ENCODE measurements at regions not wholly inside any gene's neighbourhood (a gene's known extent, or its start where the extent isn't known, plus 50 kb on each side); places are given as distances from the start of the nearest gene placed in this dataset.
"Not testable (repeated sequence)": the region's sequence is repeated elsewhere in the genome, so short reads cannot be mapped to it uniquely, and the experiment has no call there.

DNA sequence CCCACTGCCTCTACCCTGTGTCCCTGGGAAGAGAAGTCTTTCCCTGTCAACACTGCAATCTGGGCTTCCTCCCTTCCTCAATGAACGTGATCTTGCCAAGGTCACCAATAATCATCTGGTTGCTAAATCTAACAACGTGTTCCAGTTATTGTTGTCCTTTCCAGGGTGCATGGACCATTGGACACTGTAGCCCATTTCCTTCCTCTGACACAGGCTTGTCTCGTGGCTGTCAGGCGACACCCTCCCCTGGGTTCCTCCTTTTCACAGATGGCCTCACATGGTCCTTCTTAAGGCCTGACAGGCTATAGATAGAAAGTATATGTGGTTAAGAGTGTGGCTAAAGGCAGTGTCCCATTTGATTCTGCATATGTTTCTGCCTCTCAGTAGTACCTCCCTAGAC, 67.7 kb upstream of the STARD13 start:
- peaks cover 41% of the 10 kb centered on the region for H3K27me3 ChIP-seq
- no peak overlapping the region for H3K4me3 ChIP-seq (ENCODE audit: low read depth in 1 of 2, low read length in 1 of 2)
- peaks cover 7 to 17% of the 10 kb centered on the region in 2 experiments for H3K4me1 ChIP-seq (ENCODE audit: control insufficient read depth in 1 of 2, insufficient read depth in 1 of 2, low read depth in 1 of 2, low read length in 1 of 2)
- H3K36me3 ChIP-seq, result no peaks in the 10 kb centered on the region
- H3K9me3 ChIP-seq, result no peaks in the 10 kb centered on the region
- no peak overlapping the region for H3K27ac ChIP-seq
- TF ChIP-seq, protein P1, sequence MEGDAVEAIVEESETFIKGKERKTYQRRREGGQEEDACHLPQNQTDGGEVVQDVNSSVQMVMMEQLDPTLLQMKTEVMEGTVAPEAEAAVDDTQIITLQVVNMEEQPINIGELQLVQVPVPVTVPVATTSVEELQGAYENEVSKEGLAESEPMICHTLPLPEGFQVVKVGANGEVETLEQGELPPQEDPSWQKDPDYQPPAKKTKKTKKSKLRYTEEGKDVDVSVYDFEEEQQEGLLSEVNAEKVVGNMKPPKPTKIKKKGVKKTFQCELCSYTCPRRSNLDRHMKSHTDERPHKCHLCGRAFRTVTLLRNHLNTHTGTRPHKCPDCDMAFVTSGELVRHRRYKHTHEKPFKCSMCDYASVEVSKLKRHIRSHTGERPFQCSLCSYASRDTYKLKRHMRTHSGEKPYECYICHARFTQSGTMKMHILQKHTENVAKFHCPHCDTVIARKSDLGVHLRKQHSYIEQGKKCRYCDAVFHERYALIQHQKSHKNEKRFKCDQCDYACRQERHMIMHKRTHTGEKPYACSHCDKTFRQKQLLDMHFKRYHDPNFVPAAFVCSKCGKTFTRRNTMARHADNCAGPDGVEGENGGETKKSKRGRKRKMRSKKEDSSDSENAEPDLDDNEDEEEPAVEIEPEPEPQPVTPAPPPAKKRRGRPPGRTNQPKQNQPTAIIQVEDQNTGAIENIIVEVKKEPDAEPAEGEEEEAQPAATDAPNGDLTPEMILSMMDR (IDR thresholded peaks at IDR 0.05), result no peak

DNA sequence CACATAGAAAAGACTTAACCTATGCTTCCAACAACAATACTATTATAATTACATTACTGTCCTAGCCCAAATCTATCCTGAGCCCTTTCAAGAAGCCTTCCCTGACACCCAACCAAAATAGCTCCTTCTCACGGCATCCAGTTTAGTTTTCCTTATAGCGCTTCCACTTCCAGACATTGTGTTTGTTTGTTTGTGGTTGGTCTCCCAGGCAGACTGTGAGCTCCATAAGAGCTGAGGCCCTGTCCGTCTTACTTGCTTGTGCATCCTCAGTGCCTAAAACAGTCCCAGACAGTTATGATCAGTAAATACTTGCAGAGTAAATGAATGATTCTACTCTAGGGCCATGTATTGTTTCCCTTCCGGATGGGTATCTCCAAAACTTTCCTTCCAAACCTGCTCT, 68.1 kb upstream of the STARD13 start:
- peaks cover 7 to 17% of the 10 kb centered on the region in 2 experiments for H3K4me1 ChIP-seq (ENCODE audit: control insufficient read depth in 1 of 2, insufficient read depth in 1 of 2, low read depth in 1 of 2, low read length in 1 of 2)
- H3K36me3 ChIP-seq, result no peaks in the 10 kb centered on the region
- H3K27me3 ChIP-seq, result peaks cover 37% of the 10 kb centered on the region
- H3K27ac ChIP-seq, result no peak overlapping the region
- no peaks in the 10 kb centered on the region for H3K9me3 ChIP-seq
- TF ChIP-seq, protein P1 (IDR thresholded peaks at IDR 0.05), result no peak
- H3K4me3 ChIP-seq (ENCODE audit: low read depth in 1 of 2, low read length in 1 of 2), result no peak overlapping the region

DNA sequence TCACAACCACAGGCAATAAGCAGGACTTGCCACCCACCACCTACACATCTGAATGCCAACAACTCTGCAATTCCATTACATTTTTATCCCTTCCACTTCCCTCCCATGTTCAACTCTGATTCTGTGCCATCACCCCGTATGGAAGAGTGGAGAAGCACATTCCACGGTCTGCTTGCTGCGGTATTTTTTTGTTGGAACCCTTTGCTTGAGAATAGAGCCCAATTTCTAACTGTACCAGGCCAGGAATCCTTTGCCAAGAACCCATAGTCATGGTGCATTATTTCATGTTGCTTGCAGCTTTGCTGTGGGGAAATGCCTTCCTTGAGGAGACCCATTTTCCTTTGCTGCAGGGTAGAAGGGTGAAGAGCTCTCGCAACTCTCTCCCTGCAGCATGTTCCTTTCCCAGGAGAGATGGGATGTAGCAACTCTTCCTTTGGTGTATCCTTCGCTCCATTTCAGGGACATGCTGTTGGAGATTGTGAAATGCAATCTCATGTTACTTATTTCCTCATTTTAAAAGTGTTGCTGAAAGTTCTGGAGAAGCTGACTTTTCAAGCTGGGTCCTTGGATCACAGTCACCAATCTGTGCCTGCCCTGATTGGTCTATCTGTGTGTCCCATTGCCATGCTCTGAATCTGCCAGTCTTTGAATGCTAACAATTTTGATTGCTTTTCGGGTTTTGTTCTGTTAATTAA, 69.8 kb upstream of the STARD13 start:
- Histone ChIP-seq H3K4me1 (ENCODE audit: control insufficient read depth in 1 of 2, insufficient read depth in 1 of 2, low read depth in 1 of 2, low read length in 1 of 2) (peaks cover under 1 to 8% of the 10 kb centered on the region in 2 experiments), H3K4me3 (ENCODE audit: low read depth in 1 of 2, low read length in 1 of 2) (no peak overlapping the region), H3K27me3 (peaks cover 20% of the 10 kb centered on the region), H3K9me3 (no peaks in the 10 kb centered on the region), H3K36me3 (no peaks in the 10 kb centered on the region), H3K27ac (no peak overlapping the region)
- TF ChIP-seq, protein P1 (IDR thresholded peaks at IDR 0.05), result no peak

DNA sequence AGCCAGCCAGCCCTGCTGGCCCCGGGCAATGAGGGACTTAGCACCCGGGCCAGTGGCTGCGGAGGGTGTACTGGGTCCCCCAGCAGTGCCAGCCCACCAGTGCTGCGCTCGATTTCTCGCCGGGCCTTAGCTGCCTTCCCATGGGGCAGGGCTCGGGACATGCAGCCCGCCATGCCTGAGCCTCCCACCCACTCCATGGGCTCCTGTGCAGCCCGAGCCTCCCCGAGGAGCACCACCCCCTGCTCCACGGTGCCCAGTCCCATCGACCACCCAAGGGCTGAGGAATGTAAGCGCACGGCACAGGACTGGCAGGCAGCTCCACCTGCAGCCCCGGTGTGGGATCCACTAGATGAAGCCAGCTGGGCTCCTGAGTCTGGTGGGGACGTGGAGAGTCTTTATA, 72.5 kb upstream of the STARD13 start:
- not testable (repeated sequence) for H3K27ac ChIP-seq; H3K27me3 ChIP-seq; H3K4me3 ChIP-seq (ENCODE audit: low read depth in 1 of 2, low read length in 1 of 2); H3K4me1 ChIP-seq (ENCODE audit: control insufficient read depth in 1 of 2, insufficient read depth in 1 of 2, low read depth in 1 of 2, low read length in 1 of 2); H3K9me3 ChIP-seq; H3K36me3 ChIP-seq

DNA sequence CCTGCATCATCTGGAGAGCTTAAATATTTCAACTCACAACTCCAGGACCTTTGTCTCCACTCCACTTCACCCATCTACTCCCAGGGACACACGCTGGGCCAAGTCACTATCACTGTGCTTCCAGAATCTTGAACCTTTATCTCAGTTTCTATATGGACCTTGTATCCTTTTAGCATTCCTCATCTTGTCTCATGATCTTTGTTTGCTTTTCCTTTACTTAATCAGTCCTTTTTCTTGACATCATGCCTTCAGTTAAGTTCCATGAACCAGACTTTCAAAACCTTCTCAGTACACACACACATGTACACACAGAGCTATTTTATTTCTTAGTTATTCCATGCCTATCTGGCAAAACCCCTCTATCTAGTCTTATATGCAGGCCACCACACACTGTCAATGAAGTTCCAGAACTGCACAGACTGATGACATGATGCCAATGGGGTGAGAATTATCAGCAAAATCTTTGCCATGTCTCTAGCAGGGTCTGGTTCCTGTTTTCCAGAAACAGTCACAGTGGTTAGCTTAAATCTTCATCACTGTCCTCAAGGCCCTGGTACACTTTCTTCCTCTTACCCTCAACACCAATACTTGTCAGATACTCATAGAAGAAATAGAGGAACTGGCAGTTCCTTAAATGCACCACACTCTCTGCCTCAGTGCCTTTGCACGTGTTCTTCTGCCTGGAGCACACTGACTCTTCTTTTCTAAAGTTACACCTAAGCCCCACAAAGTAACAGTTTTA, 77.6 kb upstream of the STARD13 start:
- Histone ChIP-seq H3K36me3 (no peaks in the 10 kb centered on the region), H3K4me1 (ENCODE audit: control insufficient read depth in 1 of 2, insufficient read depth in 1 of 2, low read depth in 1 of 2, low read length in 1 of 2) (peaks cover 0 to 3% of the 10 kb centered on the region in 2 experiments), H3K9me3 (no peaks in the 10 kb centered on the region), H3K27ac (no peak overlapping the region), H3K27me3 (no peaks in the 10 kb centered on the region), H3K4me3 (ENCODE audit: low read depth in 1 of 2, low read length in 1 of 2) (no peak overlapping the region)
- TF ChIP-seq, protein P1 (IDR thresholded peaks at IDR 0.05), result no peak

DNA sequence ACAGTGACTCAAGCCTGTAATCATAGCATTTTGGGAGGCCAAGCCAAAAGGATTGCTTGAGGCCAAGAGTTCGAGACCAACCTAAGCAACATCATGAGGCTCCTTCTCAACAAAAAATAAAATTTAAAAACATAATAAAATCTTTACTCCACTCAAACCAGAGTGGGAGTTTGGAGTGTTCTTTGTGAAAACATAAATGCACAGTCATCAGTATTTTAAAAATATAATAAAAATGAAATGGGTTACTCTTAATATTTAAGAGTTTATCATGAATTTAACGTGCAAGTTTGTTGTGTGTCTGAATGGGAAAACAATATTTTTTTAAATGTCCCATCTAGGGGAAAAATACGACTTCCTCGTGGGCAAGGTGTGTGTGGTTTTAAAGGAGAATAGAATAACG, 78.6 kb upstream of the STARD13 start:
- H3K4me1 ChIP-seq (ENCODE audit: control insufficient read depth in 1 of 2, insufficient read depth in 1 of 2, low read depth in 1 of 2, low read length in 1 of 2), result peaks cover 0 to 3% of the 10 kb centered on the region in 2 experiments
- no peak overlapping the region for H3K4me3 ChIP-seq (ENCODE audit: low read depth in 1 of 2, low read length in 1 of 2)
- no peaks in the 10 kb centered on the region for H3K36me3 ChIP-seq
- H3K27me3 ChIP-seq, result no peaks in the 10 kb centered on the region
- TF ChIP-seq, protein P1 (IDR thresholded peaks at IDR 0.05), result no peak
- H3K27ac ChIP-seq, result no peak overlapping the region
- no peaks in the 10 kb centered on the region for H3K9me3 ChIP-seq

Measured in neutrophil (primary cell).